Loucy (cell line): ENCODE measurements at regions not wholly inside any gene's neighbourhood (a gene's known extent, or its start where the extent isn't known, plus 50 kb on each side); places are given as distances from the start of the nearest gene placed in this dataset.

Experiments
- EZH2phosphoT487 ChIP-seq: fragments of 200-600 bp; IDR thresholded peaks from 2 replicates; pipeline ENCODE4 v1.6.1; 2018; ENCODE audit warnings: antibody characterized with exemption, mild to moderate bottlenecking, moderate library complexity, borderline replicate concordance
- TF ChIP-seq, protein P1 (sequence below): fragments of 200-600 bp; sonication (generic); conservative IDR thresholded peaks from 2 replicates; pipeline ENCODE4 v1.5.1; 2014; ENCODE audit warnings: mild to moderate bottlenecking, antibody characterized with exemption, low read length

DNA sequence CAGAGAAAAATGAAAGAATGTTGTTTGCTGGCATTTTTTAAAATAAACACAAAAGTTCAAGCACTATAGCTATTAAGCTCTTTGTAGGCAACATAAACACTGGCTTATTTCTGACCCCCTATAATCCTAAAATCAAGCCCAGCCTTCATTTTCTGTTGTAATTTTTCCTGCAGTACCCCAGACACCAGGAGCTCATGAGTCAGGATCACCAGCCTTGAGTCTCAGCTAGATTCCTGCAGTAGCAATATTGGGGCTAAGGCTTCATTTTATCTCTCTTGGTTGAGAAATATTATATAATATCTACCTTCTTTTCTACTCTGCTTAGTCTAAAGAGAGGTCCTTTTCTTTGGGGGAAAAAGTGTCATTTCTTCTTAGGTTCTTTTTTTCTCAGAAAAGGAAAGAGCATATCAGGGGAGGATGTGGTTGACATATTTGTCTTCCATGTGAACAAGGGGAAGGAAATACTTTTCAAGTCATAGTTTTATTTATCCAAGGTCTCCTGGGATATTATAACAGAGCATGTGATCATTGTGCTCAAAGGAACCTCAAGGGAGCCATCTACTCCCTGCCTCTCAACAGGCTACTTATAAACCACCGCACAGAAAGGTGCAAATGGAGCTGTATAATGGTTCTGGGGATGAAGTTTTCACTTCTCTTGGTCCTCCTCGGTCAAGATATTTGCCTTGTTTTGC lies 678.3 kb upstream of the NR3C2 start:
- TF ChIP-seq, protein P1, sequence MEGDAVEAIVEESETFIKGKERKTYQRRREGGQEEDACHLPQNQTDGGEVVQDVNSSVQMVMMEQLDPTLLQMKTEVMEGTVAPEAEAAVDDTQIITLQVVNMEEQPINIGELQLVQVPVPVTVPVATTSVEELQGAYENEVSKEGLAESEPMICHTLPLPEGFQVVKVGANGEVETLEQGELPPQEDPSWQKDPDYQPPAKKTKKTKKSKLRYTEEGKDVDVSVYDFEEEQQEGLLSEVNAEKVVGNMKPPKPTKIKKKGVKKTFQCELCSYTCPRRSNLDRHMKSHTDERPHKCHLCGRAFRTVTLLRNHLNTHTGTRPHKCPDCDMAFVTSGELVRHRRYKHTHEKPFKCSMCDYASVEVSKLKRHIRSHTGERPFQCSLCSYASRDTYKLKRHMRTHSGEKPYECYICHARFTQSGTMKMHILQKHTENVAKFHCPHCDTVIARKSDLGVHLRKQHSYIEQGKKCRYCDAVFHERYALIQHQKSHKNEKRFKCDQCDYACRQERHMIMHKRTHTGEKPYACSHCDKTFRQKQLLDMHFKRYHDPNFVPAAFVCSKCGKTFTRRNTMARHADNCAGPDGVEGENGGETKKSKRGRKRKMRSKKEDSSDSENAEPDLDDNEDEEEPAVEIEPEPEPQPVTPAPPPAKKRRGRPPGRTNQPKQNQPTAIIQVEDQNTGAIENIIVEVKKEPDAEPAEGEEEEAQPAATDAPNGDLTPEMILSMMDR = no peak
- TF ChIP-seq EZH2phosphoT487 = no peak
